Smooth muscle cell (in vitro differentiated cells): ENCODE measurements at regions not wholly inside any gene's neighbourhood (a gene's known extent, or its start where the extent isn't known, plus 50 kb on each side); places are given as distances from the start of the nearest gene placed in this dataset.

Experiments
- DNase-seq: peaks from one replicate; lab custom pipeline; 2025; ENCODE audit not compliant: unreplicated experiment; lab: John Stamatoyannopoulos, UW
- H2AFZ ChIP-seq: fragments of 200-600 bp; sonication (generic); 2 replicates; pipeline ENCODE4 v1.6.0; 2016; ENCODE audit warnings: antibody characterized with exemption, low read depth, mild to moderate bottlenecking
- H3F3A ChIP-seq: fragments of 200-600 bp; sonication (generic); 2 replicates; pipeline ENCODE4 v1.6.0; 2017; ENCODE audit warnings: antibody characterized with exemption, low read depth
- H3K27ac ChIP-seq: fragments of 200-600 bp; sonication (generic); 2 replicates; pipeline ENCODE4 v1.5.1; 2016; ENCODE audit warnings: low read depth, mild to moderate bottlenecking
- H3K27me3 ChIP-seq: fragments of 200-600 bp; sonication (generic); 2 replicates; pipeline ENCODE4 v1.6.1; 2016; ENCODE audit warnings: low read depth, mild to moderate bottlenecking
- H3K36me3 ChIP-seq: fragments of 200-600 bp; sonication (generic); 2 replicates; pipeline ENCODE4 v1.5.1; 2016; ENCODE audit warnings: low read depth
- H3K4me1 ChIP-seq: fragments of 200-600 bp; sonication (generic); 2 replicates; pipeline ENCODE4 v1.5.1; 2016; ENCODE audit warnings: low read depth
- H3K4me2 ChIP-seq: fragments of 200-600 bp; sonication (generic); 2 replicates; pipeline ENCODE4 v1.6.0; 2016; ENCODE audit warnings: mild to moderate bottlenecking
- H3K4me3 ChIP-seq: fragments of 200-600 bp; sonication (generic); 2 replicates; pipeline ENCODE4 v1.5.1; 2016; ENCODE audit warnings: mild to moderate bottlenecking
- H3K79me2 ChIP-seq: fragments of 200-600 bp; sonication (generic); 2 replicates; pipeline ENCODE4 v1.6.0; 2016; ENCODE audit warnings: low read depth, mild to moderate bottlenecking
- H3K9ac ChIP-seq: fragments of 200-600 bp; sonication (generic); 2 replicates; pipeline ENCODE4 v1.6.0; 2016; ENCODE audit warnings: low read depth
- H3K9me3 ChIP-seq: fragments of 200-600 bp; sonication (generic); replicated peaks from 2 replicates; pipeline ENCODE4 v1.5.1; 2016; ENCODE audit warnings: low read depth
- H4K20me1 ChIP-seq: fragments of 200-600 bp; sonication (generic); 2 replicates; pipeline ENCODE4 v1.6.0; 2016; ENCODE audit warnings: low read depth
- WGBS: methylation state at CpG from one replicate; pipeline ENCODE4 v1.1.7; 2016; ENCODE audit warnings: low lambda C conversion rate; 5-methylcytosine and 5-hydroxymethylcytosine counted together
- TF ChIP-seq, protein P1 (sequence below): fragments of 200-600 bp; sonication (generic); IDR thresholded peaks from 2 replicates; pipeline ENCODE4 v1.5.1; 2017; ENCODE audit warnings: borderline replicate concordance, mild to moderate bottlenecking, antibody characterized with exemption; ENCODE audit not compliant: insufficient read depth, poor library complexity, severe bottlenecking

DNA sequence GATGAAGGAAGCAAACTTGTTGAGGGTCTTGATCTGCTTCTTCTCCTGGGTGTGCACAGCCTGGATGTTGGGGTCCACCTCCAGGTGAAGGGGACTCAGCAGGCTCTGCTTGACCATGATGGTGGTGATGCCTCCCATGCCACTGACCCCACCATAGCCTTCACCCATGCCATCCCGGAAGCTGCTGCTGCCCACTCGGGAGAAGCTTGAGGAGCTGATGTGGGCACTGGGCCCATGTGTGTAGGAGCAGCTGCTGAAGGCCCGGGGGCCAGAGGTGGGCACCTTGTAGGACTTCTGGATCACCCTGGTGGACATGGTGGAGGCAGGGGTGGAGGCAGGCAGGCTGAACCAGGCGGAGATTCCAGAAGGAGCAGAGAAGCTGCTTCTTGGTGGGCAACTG, 432.7 kb upstream of the DIPK2B start:
- Histone ChIP-seq H3K4me2 (no peak overlapping the region), H3K4me3 (no peak overlapping the region), H4K20me1 (no peaks in the 10 kb centered on the region), H2AFZ (no peak overlapping the region), H3K27me3 (no peaks in the 10 kb centered on the region), H3K9me3 (no peaks in the 10 kb centered on the region), H3K79me2 (no peaks in the 10 kb centered on the region), H3K36me3 (no peaks in the 10 kb centered on the region), H3K9ac (no peak overlapping the region), H3K27ac (no peak overlapping the region), H3K4me1 (no peaks in the 10 kb centered on the region), H3F3A (no peaks in the 10 kb centered on the region)
- 78% methylated on average over 4 of the region's 4 CpGs for WGBS
- TF ChIP-seq, protein P1, sequence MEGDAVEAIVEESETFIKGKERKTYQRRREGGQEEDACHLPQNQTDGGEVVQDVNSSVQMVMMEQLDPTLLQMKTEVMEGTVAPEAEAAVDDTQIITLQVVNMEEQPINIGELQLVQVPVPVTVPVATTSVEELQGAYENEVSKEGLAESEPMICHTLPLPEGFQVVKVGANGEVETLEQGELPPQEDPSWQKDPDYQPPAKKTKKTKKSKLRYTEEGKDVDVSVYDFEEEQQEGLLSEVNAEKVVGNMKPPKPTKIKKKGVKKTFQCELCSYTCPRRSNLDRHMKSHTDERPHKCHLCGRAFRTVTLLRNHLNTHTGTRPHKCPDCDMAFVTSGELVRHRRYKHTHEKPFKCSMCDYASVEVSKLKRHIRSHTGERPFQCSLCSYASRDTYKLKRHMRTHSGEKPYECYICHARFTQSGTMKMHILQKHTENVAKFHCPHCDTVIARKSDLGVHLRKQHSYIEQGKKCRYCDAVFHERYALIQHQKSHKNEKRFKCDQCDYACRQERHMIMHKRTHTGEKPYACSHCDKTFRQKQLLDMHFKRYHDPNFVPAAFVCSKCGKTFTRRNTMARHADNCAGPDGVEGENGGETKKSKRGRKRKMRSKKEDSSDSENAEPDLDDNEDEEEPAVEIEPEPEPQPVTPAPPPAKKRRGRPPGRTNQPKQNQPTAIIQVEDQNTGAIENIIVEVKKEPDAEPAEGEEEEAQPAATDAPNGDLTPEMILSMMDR = no peak
- no peak for DNase-seq

DNA sequence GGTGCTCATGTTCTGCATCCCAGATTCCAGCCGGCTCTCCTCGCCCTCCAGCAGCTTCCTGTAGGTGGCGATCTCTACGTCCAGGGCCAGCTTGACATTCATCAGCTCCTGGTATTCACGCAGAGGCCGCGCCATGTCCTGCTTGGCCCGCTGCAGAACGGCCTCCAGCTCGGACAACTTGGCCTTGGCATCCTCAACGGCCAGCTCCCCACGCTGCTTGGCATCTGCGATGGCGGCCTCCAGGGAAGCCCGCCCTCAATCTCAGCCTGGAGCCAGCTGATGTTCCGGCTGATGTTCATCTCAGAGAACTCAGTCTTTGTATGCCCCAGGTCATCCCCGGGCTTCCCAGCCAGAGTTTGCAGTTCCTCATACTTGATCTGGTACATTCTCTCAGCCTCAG, 431.8 kb upstream of the DIPK2B start:
- H3K4me3 ChIP-seq = no peak overlapping the region
- no peak overlapping the region for H3K27ac ChIP-seq
- DNase-seq = no peak
- H3K27me3 ChIP-seq = no peaks in the 10 kb centered on the region
- TF ChIP-seq, protein P1 = no peak
- H3F3A ChIP-seq = no peaks in the 10 kb centered on the region
- no peaks in the 10 kb centered on the region for H3K9me3 ChIP-seq
- H3K4me2 ChIP-seq = no peak overlapping the region
- WGBS = 95% methylated on average over 17 of the region's 17 CpGs
- no peak overlapping the region for H3K9ac ChIP-seq
- no peaks in the 10 kb centered on the region for H3K4me1 ChIP-seq
- no peak overlapping the region for H2AFZ ChIP-seq
- no peaks in the 10 kb centered on the region for H4K20me1 ChIP-seq
- no peaks in the 10 kb centered on the region for H3K36me3 ChIP-seq
- no peaks in the 10 kb centered on the region for H3K79me2 ChIP-seq

DNA sequence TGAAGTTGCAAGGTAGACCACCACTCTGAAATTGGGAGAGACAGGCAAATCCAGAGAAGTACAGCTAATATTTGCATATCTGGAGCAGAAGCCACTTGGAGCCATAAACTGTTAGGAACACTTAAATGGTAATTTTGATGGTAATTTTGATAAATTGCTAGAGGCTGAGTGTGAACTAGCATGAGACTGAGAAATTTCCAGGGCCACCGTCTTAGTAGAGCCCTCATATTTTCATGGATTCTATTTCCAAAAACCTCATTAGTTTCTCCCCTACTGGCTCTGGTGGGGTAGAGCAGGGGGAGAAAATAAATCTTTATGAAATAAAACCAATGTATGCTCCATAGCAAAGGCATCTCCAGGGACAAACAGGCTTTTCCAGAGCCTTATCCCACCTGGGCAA, 429.4 kb upstream of the DIPK2B start:
- H2AFZ ChIP-seq = no peak overlapping the region
- H3K4me3 ChIP-seq = no peak overlapping the region
- H3K27me3 ChIP-seq = no peaks in the 10 kb centered on the region
- 87% methylated on average over 1 of the region's 1 CpG for whole genome bisulfite sequencing
- TF ChIP-seq, protein P1 = no peak
- H3K27ac ChIP-seq = no peak overlapping the region
- no peak for DNase-seq
- no peaks in the 10 kb centered on the region for H3K36me3 ChIP-seq
- no peak overlapping the region for H3K9ac ChIP-seq
- no peak overlapping the region for H3K4me2 ChIP-seq
- H3K4me1 ChIP-seq = no peaks in the 10 kb centered on the region
- H3K9me3 ChIP-seq = no peaks in the 10 kb centered on the region
- no peaks in the 10 kb centered on the region for H4K20me1 ChIP-seq
- no peaks in the 10 kb centered on the region for H3K79me2 ChIP-seq
- H3F3A ChIP-seq = no peaks in the 10 kb centered on the region

DNA sequence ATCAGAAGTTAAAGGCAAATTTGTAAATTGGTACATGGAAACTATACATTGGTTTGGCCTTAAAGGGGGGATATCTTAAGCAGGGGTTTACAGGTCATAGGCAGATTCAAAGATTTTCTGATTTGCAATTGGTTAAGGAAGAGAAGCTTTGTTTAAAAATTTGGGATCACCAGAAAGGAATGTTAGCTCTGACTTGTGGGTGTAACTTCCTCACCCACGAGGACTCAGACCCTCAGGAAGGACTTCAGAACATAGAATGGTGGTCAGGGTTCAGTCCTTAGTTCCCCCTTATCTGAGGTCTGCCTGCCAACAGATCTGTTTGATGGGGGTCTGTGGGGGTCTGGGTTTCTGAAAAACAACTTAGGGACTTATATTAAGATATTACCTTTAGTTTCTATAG, 427.4 kb upstream of the DIPK2B start:
- no peaks in the 10 kb centered on the region for H3K4me1 ChIP-seq
- 25% methylated on average over 1 of the region's 1 CpG for WGBS
- H3K4me2 ChIP-seq = no peak overlapping the region
- H3K36me3 ChIP-seq = no peaks in the 10 kb centered on the region
- no peak overlapping the region for H3K27ac ChIP-seq
- H3K4me3 ChIP-seq = no peak overlapping the region
- TF ChIP-seq, protein P1 = no peak
- no peaks in the 10 kb centered on the region for H3K27me3 ChIP-seq
- H3K9me3 ChIP-seq = no peaks in the 10 kb centered on the region
- no peak for DNase-seq
- H2AFZ ChIP-seq = no peak overlapping the region
- H3K9ac ChIP-seq = no peak overlapping the region
- H3K79me2 ChIP-seq = no peaks in the 10 kb centered on the region
- no peaks in the 10 kb centered on the region for H3F3A ChIP-seq
- no peaks in the 10 kb centered on the region for H4K20me1 ChIP-seq
